Left hindlimb (tissue), 1 donor: ENCODE measurements at regions not wholly inside any gene's neighbourhood (a gene's known extent, or its start where the extent isn't known, plus 50 kb on each side); places are given as distances from the start of the nearest gene placed in this dataset.
"Not testable (repeated sequence)": the region's sequence is repeated elsewhere in the genome, so short reads cannot be mapped to it uniquely, and the experiment has no call there.

ENCODE experiments used
- DNase-seq: peaks from one replicate; pipeline ENCODE4 v3.0.0-alpha.2; 2018

- no peak for DNase-seq
Measured at GRCh38 chr21:23644768-23645167, 1962.5 kb downstream of the MRPL39 start.

- DNase-seq, result no peak
Measured at GRCh38 chr21:23639721-23640120, 1967.6 kb downstream of the MRPL39 start.

- DNase-seq, result no peak
Measured at GRCh38 chr21:23638131-23638695, 1969.1 kb downstream of the MRPL39 start.

- no peak for DNase-seq
Measured at GRCh38 chr21:23633447-23633940, 1973.8 kb downstream of the MRPL39 start.

DNA sequence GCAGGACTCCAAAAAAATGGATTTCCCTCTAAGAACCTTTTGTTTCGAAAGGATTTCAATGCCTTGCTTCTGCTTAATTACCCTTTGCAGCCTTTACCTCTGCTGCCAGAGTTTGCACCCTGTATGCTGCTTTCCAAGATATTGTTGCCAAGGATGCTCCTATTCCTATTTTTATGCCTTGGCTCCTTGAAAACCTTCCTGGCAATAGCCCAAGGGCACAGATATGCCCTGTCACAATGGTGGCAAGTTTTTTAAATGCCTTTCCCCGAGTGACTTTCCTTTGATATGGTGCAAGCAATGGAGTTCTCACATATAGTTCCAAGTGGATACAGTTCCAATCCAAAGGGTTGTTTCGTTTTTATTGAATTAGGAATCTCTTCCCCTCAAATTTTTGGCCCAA is 1983.0 kb downstream of the MRPL39 start:
- DNase-seq, result no peak

DNA sequence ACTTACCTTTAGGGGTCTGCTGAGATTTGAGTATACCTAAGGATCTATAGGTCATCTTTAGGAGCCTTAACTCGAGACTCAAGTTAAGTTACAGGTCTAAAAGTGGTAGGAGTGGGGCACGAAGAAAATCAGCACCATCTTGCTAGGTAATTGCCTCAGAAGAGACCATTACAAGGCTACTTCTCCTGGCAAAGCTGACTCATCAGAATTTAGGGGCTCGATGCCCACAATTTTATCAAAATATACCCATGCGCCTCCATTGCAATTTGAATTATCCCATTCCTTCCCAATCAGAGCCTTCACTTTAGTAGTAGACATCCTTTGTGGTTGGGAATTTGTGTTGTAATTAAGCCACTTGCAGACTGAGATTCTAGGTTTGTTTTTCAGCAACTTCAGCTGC is 1994.3 kb downstream of the MRPL39 start:
- no peak for DNase-seq

DNA sequence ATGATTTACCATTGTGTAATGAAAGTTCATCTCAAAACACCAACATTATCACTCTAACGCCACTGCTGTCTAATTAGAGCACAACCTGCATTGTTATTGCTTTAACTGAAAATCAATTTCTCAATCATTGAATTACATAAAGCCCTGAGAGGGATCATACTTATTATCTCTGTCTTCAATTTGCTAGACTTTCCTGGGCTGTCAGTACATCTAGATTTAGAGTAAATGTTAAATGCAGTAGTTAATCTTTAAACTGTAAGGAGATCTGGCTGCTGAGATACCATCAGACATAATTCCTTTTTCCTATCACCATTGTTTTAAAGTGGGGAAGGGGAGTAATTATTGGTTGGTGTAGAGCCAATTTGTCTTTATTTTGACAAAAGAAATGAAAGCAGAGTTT is 1995.1 kb downstream of the MRPL39 start:
- DNase-seq, result no peak

DNA sequence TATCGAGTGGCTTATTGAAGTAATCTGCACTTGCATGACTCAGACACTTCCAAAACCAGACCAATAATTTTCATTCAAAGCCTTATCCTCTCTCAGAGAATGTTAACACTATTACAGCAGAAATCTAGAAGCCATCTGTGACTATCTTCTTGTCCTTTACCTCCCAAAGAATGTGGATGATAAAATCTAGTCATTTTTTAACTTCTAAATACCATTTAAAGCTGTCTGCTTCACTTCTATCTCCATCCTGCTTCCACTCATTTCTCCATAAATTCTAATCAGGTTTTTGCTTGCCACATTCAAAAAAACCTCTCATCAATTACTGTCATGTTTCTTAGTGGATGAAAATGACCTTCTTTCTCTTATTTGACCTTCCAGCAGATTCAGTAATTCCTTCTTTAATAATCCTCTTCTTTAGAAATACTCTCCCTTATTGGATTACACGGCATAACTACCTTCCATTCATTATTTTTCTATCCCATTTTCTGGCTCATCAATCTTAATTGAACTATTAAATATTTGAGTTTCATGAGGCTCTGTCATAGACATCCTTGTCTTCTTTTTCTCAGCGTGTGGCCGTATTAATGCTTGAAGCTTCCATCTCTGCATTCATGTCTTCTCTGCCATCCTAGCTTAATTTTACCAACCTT is 1999.4 kb downstream of the MRPL39 start:
- DNase-seq, result no peak

GRCh38 chr21:23601549-23601948 is 2005.7 kb downstream of the MRPL39 start:
- DNase-seq, result no peak

DNA sequence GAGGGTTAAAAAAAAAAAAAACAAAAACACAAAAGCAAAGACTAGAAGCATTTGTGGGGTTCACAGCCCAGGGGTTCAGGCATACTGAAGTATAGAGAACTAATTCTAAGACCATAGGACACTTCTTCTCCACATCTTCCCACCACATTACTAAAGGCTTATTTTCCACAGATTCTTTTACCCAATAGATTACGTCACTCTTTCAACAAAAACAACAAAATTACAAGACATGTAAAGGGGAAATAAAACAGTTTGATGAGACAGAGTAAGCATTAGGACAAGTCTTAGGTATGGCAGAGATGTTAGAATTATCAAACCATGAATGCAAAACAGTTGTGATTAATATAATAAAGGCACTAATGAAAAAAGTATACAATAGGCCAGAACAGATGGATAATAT is 2013.7 kb downstream of the MRPL39 start:
- DNase-seq, result no peak

DNA sequence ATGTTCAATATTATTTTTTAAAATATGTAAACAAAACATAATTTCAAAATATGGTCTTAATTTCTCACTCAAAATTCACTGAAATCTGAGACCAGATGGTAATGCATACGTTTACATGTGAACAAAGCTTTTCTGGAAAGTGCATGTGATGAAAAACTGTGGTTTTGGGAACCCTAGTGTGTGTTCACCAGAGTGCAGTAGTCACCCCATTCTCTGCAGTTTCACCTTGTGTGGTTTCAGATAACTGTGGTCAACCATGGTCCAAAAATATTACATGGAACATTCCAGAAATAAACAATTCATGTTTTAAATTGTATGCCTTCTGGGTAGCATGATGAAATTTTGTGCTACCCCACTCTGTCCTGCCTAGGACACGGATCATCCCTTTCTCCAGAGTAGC is 2021.9 kb downstream of the MRPL39 start:
- DNase-seq, result no peak

GRCh38 chr21:23579573-23579972 is 2027.7 kb downstream of the MRPL39 start:
- no peak for DNase-seq

- no peak for DNase-seq
Measured at GRCh38 chr21:23578027-23578426, 2029.3 kb downstream of the MRPL39 start.

DNA sequence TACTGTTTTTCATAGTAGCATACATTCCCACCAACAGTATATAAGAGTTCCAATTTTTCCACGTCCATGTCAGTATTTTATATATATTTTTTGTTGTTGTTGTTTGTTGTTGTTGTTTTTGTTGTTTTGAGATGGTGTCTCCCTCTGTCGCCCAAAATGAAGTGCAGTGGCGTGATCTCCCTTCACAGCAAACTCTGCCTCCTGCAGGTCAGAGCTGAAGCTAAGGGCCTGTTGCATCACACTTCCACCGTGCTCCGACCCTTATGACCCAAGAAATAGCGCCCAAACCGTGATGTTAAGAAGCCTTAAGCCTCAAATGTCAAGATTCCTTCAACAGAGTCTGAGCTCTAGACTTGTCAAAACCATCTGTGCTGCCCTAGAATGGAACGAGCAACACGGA is 2032.3 kb downstream of the MRPL39 start:
- DNase-seq, result no peak

- DNase-seq, result not testable (repeated sequence)
Measured at GRCh38 chr21:23548924-23549323, 2058.4 kb downstream of the MRPL39 start.

GRCh38 chr21:23543333-23543732 is 2063.9 kb downstream of the MRPL39 start:
- DNase-seq, result no peak

- no peak for DNase-seq
Measured at GRCh38 chr21:23542097-23542496, 2065.2 kb downstream of the MRPL39 start.

DNA sequence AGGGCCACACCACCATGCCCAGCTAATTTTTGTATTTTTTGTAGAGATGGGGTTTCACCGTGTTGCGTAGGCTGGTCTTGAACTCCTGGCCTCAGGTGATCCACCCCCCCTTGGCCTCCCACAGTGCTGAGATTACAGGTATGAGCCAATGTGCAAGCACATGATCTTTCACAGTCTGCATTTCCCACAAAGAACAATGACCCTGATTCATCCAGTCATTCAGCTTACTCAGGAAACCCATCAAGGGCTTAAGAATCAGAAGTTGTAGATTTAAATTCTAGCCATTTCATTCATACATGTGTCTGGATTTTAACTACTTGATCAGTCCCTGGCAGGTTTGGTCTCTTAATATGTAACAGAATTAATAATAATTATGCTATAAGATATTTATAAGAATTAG is 2065.7 kb downstream of the MRPL39 start:
- no peak for DNase-seq

- no peak for DNase-seq
Measured at GRCh38 chr21:23534850-23535249, 2072.4 kb downstream of the MRPL39 start.

GRCh38 chr21:23531444-23531843 is 2075.8 kb downstream of the MRPL39 start:
- DNase-seq, result no peak

- no peak for DNase-seq
Measured at GRCh38 chr21:23524685-23525084, 2082.6 kb downstream of the MRPL39 start.

DNA sequence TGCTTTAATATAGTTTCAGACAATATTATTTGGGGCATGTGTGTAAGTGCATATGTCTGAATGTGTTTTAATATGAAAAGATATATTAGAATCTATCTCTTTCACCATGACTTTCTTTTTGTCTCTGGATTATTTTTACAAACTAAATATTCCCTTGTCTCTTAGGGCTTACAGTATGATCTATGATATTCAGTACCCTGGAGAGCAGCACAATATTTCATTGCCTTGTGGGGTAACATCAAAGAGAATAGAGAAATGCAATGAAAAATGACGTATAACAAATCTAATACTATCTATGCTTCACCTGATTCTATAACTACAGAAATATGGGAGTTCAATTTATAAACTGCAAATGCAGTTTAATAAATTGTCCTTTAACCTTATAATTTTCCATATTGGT is 2084.5 kb downstream of the MRPL39 start:
- no peak for DNase-seq

- DNase-seq, result no peak
Measured at GRCh38 chr21:23507501-23507900, 2099.8 kb downstream of the MRPL39 start.

DNA sequence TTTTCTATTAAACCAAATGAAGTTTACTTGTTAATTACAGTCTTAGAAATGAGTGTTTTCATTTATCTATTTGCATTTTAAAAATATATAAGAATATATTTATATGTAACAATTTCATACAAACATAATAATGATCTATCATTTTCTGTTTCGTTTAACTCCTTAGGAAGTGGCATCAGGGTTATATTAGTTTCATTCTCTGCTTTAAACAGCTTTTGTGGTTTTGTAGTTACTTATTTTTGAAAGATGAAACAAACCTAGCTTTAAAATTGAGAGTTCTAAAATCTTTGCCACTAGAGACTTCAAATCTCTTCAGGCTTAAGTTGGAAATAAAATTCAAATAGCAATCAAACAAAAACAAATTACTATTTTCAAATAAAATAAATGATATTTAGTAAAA is 2110.6 kb downstream of the MRPL39 start:
- DNase-seq, result no peak

- no peak for DNase-seq
Measured at GRCh38 chr21:23488245-23488644, 2119.0 kb downstream of the MRPL39 start.
